HG03558 (cell line): ENCODE measurements at regions not wholly inside any gene's neighbourhood (a gene's known extent, or its start where the extent isn't known, plus 50 kb on each side); places are given as distances from the start of the nearest gene placed in this dataset.

Experiments used
- ATAC-seq: cut with Tn5 transposase; IDR thresholded peaks from one replicate; pipeline ENCODE4 v1.9.1; 2021; ENCODE audit warnings: moderate number of reproducible peaks; ENCODE audit not compliant: unreplicated experiment; ENCODE audit errors: extremely low read depth

GRCh38 chr9:38315085-38315595, 77.4 kb upstream of the ALDH1B1 start:
- no peak for ATAC-seq

DNA sequence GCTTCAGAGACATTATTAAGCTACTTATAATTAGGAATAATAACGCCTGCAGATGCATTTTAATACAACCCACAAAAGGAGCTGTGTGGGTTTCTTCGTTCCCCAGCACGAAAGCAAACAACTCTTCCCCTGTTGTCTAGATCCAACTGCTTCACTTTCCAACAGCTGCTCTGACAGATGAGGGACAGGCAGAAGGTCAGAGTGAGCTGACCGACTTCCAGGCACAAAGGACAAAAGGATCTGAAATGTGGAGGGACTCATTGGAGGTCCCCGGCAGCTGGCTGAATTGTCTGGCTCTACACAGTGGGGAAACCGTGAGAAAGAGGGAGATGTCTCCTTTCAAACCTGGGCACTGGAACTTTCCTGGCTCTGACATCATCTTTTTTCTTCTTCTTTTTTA, 79.1 kb upstream of the ALDH1B1 start:
- ATAC-seq = no peak

GRCh38 chr9:38312406-38312805, 80.1 kb upstream of the ALDH1B1 start:
- ATAC-seq = no peak

- ATAC-seq = no peak
Observed at GRCh38 chr9:38311382-38312270, 80.9 kb upstream of the ALDH1B1 start.

- no peak for ATAC-seq
Observed at GRCh38 chr9:38309324-38310195, 82.9 kb upstream of the ALDH1B1 start.

- ATAC-seq = no peak
Observed at GRCh38 chr9:38308136-38308535, 84.4 kb upstream of the ALDH1B1 start.

DNA sequence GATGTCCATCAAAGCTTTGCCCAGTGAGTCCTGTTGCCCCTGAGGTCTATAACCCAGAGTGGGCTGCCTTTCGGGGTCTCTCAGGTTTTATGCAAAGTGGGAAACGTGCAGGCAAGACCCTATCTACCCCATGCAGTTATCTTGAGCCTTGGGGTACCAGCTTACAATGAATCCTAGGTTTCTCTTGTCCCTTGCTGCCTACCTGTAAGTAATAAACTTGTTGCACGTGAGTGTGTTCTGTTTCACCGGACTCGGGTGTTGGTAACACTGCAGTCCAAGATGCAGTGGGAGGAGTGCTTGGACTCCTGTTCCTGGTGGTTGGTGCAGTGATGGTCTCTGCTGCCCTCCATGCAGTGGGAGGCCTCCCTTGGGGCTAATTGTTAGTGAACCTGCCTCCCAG, 85.6 kb upstream of the ALDH1B1 start:
- ATAC-seq = no peak

DNA sequence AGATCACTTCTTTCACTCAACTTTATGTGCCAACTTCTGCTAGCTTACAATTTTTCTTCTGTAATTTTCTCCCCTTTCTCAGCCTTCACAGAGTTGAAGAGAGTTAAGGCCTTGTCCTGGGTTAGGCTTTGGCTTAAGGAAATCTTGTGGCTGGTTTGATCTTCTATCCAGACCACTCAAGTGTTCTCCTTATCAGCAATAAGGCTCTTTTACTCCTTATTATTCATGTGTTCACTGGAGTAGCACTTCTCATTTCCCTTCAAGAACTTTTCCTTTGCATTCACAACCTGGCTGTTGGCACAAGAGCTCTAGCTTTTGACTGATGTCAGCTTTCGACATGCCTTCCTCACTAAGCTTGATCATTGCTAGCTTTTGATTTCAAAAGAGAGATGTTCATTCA, 86.9 kb upstream of the ALDH1B1 start:
- no peak for ATAC-seq

DNA sequence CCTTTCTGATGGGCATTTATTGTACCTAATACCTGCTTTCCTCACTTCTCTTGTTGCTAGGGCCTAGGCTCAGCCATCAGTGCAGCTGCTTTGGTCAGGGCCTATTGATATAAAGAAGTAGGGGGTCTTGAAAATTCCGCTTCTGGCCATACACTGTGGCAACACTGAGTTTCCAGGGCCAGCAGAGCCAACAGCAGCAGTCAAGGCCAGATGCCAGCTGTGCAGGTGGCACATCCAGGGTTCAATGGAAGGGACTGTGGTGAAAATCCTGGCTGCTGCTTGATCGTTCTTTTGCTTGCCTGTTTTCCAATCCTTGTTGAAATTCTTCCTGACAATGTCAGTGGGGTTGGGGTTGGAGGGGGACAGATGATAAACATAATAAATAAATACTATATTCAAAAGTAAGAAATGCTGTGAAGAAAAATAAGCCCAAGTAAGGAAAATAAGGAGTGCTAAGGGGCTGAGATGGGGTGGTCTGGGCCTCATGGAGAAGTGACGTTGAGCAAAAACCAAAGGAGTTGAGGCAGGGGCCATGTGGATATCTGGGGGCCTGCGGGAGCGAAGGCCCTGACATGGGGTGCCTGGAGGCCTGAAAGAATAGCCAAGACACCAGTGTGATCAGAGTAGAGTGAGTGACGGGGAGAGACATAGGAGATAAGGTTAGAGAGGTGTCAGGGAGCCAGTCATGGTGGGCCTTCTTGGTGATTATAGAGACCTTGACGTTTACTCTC, 91.0 kb upstream of the ALDH1B1 start:
- no peak for ATAC-seq

DNA sequence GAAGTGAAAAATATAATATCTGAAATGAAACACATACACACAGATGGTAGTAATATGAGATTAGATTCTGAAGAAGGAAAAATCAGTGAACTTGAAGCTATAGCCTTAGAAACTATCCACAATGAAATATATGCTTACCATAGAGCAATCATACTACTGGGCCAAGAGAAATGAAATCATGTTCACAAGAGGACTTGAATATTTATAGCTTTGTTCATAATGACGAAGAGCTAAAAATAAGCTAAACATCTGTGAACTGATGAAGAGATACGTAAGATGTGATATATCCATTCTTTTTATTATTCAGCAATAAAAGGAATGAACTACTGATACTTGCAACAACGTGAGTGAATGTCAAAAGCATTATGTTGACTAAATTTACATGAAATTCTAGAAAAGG, 92.6 kb upstream of the ALDH1B1 start:
- no peak for ATAC-seq

DNA sequence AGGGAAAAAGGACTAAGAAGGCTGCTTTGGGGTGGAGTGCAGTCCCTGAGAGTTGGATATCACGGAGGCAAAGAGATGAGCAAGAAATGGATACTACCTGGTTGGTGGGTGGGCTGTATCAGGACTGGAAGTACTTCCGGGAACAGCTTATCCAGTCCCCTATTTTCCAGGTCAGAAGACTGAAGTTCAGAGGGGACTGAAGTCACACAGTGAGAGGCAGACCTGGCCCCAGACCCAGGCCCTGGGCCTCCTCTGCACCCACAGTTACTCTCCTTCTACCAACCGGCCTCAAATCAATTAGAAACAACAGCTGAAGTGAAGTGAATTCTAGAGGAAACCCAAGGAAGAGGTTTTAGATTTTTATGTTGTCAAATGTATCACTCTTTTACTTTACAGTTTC, 93.6 kb upstream of the ALDH1B1 start:
- ATAC-seq = no peak

DNA sequence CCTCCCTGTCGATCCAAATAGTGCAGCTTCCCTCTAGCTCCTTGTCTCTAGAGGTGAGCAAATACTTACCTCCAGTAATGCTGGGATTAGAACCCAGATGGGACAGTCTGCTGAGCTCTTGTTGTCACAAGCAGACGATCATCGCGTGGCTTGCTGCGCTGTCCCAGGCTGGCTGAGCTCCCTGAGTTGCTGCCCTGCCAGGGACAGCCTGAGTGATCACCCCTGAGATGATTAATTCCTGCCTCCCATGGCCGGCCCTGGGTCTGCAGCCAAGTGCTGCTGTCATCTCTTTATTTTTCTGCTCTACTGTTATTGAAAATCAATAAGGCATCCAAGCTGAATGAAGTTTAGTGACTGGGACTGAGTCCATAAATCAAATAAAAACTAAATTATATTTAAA, 94.0 kb upstream of the ALDH1B1 start:
- ATAC-seq = no peak

DNA sequence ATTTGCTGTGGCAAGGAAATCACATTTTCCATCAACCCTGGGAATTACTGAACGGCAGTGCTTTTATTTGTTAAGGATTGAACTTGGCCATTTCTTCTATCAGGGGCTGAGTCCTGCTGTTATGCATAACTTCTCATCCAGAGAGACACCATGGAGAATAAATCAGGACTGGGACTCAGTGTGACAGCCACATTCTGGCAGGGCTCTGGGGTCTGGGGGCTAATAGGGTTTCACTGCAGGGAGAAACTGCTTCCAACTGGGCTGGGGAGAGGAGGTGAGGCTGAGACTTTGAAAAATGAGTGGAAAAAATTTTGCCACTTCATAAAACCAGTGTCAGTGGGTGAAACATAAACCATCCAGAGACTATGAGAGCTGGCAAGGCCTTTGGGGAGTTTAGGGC, 95.7 kb upstream of the ALDH1B1 start:
- no peak for ATAC-seq

DNA sequence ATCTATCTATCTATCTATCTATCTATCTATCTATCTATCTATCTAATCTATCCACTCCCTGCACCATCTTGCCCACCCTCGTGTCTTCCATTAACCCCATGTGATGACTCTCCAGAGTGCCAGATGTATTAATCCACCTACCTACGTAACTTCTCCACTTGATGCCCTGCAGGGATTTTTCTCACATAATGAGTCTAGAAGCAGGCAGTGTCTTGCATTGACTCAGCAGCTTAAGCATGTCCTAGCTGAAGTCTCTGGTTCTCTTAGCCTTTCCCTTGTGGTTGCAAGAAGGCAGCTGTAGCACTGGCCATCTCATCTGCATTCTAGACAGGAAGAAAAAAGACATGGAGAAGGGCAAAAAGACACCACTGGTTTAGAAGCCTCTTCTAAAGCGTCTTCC, 96.7 kb upstream of the ALDH1B1 start:
- ATAC-seq = no peak

DNA sequence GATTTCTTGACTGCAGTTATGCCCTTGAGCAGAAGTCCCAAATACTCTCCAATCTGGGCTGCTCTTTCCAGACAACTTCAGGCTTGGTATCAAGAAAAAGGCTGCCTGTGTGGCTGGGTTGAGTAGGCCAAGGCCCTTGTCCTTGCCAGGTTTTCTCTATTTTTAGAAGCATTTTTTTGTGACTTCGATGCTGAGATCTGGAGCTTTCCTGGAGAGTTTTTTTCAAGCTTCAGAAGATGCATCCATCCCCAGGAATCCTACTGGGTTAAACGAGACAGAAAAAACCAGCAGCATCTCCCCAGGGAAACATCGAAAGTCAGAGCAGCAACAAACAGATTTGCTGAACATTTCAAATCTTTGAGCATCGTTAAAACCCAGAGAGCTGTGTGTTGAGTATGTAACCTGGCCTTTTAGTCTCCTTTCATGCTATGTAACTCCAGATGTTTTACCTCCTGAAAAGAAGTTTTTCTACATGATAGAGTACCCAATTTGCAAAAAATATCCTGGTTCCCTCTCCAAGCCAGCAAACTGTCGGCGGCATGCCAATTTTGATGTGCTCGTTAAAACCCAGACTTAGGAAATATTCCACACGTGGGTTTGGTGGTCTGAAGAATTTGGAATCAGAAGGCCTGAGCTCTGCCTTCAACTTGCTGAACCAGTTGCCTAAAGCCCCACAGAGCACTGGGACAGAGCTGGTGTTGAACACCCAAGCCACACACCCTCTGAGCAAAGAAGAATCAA, 98.1 kb upstream of the ALDH1B1 start:
- ATAC-seq = no peak

- ATAC-seq = no peak
Observed at GRCh38 chr9:38293022-38293421, 99.5 kb upstream of the ALDH1B1 start.

DNA sequence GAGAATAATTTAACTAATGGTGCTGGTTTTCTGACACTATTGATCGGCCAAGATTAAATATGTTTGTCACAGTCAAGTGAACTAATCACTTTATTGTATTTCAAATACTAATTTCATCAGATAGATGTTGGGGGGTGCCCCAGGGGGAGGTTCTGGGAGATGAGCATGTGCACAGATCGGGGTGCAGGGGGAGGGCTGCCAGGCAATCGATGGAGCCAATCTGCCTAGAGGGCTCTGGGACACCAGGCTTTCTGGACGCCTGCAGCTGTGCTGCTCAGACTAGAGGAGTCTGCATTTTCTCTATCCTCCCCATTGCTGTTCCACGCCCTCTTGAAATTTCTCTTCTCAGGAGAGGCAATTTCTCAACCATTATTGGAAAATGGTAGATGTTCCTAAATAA, 100.0 kb upstream of the ALDH1B1 start:
- no peak for ATAC-seq

DNA sequence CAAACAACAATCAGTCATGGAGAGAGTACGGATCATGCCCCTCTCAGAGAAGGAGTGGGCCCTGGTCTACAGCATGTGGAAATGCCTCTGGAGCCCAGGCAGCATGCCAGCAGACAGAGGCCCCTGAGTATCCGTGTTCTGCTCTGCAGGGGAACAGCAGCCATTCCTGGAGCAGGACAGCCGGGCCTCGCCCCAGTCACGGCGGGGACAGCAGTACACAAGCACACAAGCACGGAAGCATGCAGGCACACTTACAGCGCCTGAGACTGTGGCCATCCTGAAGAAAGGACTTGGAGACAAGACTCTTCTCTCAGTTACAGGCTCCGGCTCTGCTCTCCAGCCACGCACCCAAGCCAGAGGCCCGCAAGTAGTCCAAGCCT, 102.6 kb upstream of the ALDH1B1 start:
- ATAC-seq = no peak

DNA sequence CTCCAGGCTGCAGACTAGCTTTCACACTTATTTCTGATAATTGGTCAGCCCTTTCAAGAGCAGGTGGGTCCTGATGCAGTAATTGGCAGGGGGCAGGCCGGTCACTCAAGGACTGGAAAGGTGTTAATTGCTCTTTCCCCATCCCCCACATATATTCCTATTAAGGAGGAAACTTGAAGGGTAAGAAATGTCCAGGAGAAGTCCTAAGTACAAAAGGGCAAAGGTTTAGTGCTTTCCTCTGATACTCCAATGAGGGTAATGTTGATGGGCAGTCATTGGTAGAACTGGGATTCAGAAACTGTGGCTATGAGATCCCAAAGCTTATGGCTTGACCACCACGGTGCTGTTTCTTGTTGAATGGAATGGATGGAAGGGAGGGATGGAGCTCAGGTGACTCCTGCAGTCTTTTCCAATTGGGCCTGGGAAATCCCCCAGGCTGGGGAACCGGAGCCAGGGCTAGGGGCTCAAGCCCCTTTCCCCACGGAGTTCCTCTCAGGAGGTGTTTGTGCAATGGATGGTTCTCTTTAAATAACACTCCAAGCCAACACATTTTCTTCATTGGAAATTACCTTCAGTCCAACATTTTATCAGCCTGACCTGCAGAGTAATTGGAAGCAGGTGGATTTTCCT, 103.2 kb upstream of the ALDH1B1 start:
- no peak for ATAC-seq
